Loucy (cell line): ENCODE measurements at regions not wholly inside any gene's neighbourhood (a gene's known extent, or its start where the extent isn't known, plus 50 kb on each side); places are given as distances from the start of the nearest gene placed in this dataset.

Experiments used
- CTCF ChIP-seq: fragments of 200-600 bp; sonication (generic); conservative IDR thresholded peaks from 2 replicates; pipeline ENCODE4 v1.5.1; 2014; ENCODE audit warnings: mild to moderate bottlenecking, antibody characterized with exemption, low read length
- EZH2phosphoT487 ChIP-seq: fragments of 200-600 bp; IDR thresholded peaks from 2 replicates; pipeline ENCODE4 v1.6.1; 2018; ENCODE audit warnings: antibody characterized with exemption, mild to moderate bottlenecking, moderate library complexity, borderline replicate concordance

GRCh38 chr5:173557123-173557903 lies 59.1 kb downstream of the BOD1 start:
- TF ChIP-seq CTCF (no peak), EZH2phosphoT487 (no peak)
